HAP-1 (cell line): ENCODE measurements at regions not wholly inside any gene's neighbourhood (a gene's known extent, or its start where the extent isn't known, plus 50 kb on each side); places are given as distances from the start of the nearest gene placed in this dataset.

Experiments used
- DNase-seq, 2 experiments: peaks; one replicate each; pipeline ENCODE4 v3.0.0-alpha.2; 2016 to 2020; ENCODE audit warnings: low spot score in 2 of 2
- H3K27me3 ChIP-seq: fragments of 250-450 bp; sonication (Bioruptor Pico); 2 replicates; pipeline ENCODE4 v1.5.1; 2020; ENCODE audit warnings: low read depth, mild to moderate bottlenecking, moderate library complexity
- H3K36me3 ChIP-seq: fragments of 250-450 bp; sonication (Bioruptor Pico); replicated peaks from 2 replicates; pipeline ENCODE4 v1.5.1; 2020; ENCODE audit warnings: mild to moderate bottlenecking
- H3K4me1 ChIP-seq: fragments of 250-450 bp; sonication (Bioruptor Pico); 2 replicates; pipeline ENCODE4 v1.5.1; 2020; ENCODE audit warnings: mild to moderate bottlenecking
- H3K4me3 ChIP-seq: fragments of 250-450 bp; sonication (Bioruptor Pico); 2 replicates; pipeline ENCODE4 v1.5.1; 2020; ENCODE audit warnings: mild to moderate bottlenecking, moderate library complexity
- H3K9me3 ChIP-seq: fragments of 250-450 bp; sonication (Bioruptor Pico); 2 replicates; pipeline ENCODE4 v1.5.1; 2020; ENCODE audit warnings: mild to moderate bottlenecking, moderate library complexity
- in situ Hi-C: fragments of 300-500 bp; cut with MboI; formaldehyde crosslinking; loops from 3 replicates; pipeline ENCODE4 v1.14.3; 2020; ENCODE audit warnings: low sequenced_read_pairs, inconsistent platforms, mixed read lengths

- in situ Hi-C loops, result no loop called here
- no peaks in the 10 kb centered on the region for H3K27me3 ChIP-seq
- H3K9me3 ChIP-seq, result no peaks in the 10 kb centered on the region
- no peak overlapping the region for H3K4me3 ChIP-seq
- DNase-seq, result no peak
- H3K36me3 ChIP-seq, result no peaks in the 10 kb centered on the region
- no peaks in the 10 kb centered on the region for H3K4me1 ChIP-seq
Measured at GRCh38 chr6:120736740-120737139, 597.5 kb downstream of the TBC1D32 start.

GRCh38 chr6:120735641-120736040, 598.6 kb downstream of the TBC1D32 start:
- Histone ChIP-seq H3K4me1 (no peaks in the 10 kb centered on the region), H3K36me3 (no peaks in the 10 kb centered on the region), H3K27me3 (no peaks in the 10 kb centered on the region), H3K9me3 (no peaks in the 10 kb centered on the region), H3K4me3 (no peak overlapping the region)
- no peak for DNase-seq
- in situ Hi-C loops, result no loop called here

- in situ Hi-C loops, result no loop called here
- H3K27me3 ChIP-seq, result no peaks in the 10 kb centered on the region
- no peaks in the 10 kb centered on the region for H3K36me3 ChIP-seq
- no peak overlapping the region for H3K4me3 ChIP-seq
- H3K4me1 ChIP-seq, result no peaks in the 10 kb centered on the region
- no peaks in the 10 kb centered on the region for H3K9me3 ChIP-seq
- DNase-seq, result no peak
Measured at GRCh38 chr6:120711255-120711654, 623.0 kb downstream of the TBC1D32 start.

GRCh38 chr6:120700001-120700400, 634.3 kb downstream of the TBC1D32 start:
- DNase-seq, result no peak
- in situ Hi-C loops, result no loop called here
- Histone ChIP-seq H3K4me1 (no peaks in the 10 kb centered on the region), H3K36me3 (no peaks in the 10 kb centered on the region), H3K9me3 (no peaks in the 10 kb centered on the region), H3K4me3 (no peak overlapping the region), H3K27me3 (no peaks in the 10 kb centered on the region)

- H3K36me3 ChIP-seq, result no peaks in the 10 kb centered on the region
- H3K4me1 ChIP-seq, result no peaks in the 10 kb centered on the region
- in situ Hi-C loops, result no loop called here
- DNase-seq, result no peak
- no peaks in the 10 kb centered on the region for H3K27me3 ChIP-seq
- H3K4me3 ChIP-seq, result no peak overlapping the region
- H3K9me3 ChIP-seq, result no peaks in the 10 kb centered on the region
Measured at GRCh38 chr6:120686492-120686891, 647.8 kb downstream of the TBC1D32 start.

- no peaks in the 10 kb centered on the region for H3K4me1 ChIP-seq
- DNase-seq, result no peak
- H3K36me3 ChIP-seq, result no peaks in the 10 kb centered on the region
- H3K27me3 ChIP-seq, result no peaks in the 10 kb centered on the region
- no peaks in the 10 kb centered on the region for H3K9me3 ChIP-seq
- in situ Hi-C loops, result no loop called here
- H3K4me3 ChIP-seq, result no peak overlapping the region
Measured at GRCh38 chr6:120682145-120682544, 652.1 kb downstream of the TBC1D32 start.

- Histone ChIP-seq H3K4me3 (no peak overlapping the region), H3K27me3 (no peaks in the 10 kb centered on the region), H3K9me3 (no peaks in the 10 kb centered on the region), H3K4me1 (no peaks in the 10 kb centered on the region), H3K36me3 (no peaks in the 10 kb centered on the region)
- in situ Hi-C loops, result no loop called here
- DNase-seq, result no peak
Measured at GRCh38 chr6:120681204-120681603, 653.1 kb downstream of the TBC1D32 start.

GRCh38 chr6:120675886-120676285, 658.4 kb downstream of the TBC1D32 start:
- in situ Hi-C loops, result no loop called here
- no peaks in the 10 kb centered on the region for H3K27me3 ChIP-seq
- H3K36me3 ChIP-seq, result no peaks in the 10 kb centered on the region
- H3K9me3 ChIP-seq, result no peaks in the 10 kb centered on the region
- H3K4me1 ChIP-seq, result no peaks in the 10 kb centered on the region
- no peak for DNase-seq
- H3K4me3 ChIP-seq, result no peak overlapping the region

- H3K27me3 ChIP-seq, result no peaks in the 10 kb centered on the region
- H3K4me1 ChIP-seq, result no peaks in the 10 kb centered on the region
- H3K9me3 ChIP-seq, result no peaks in the 10 kb centered on the region
- in situ Hi-C loops, result no loop called here
- H3K36me3 ChIP-seq, result no peaks in the 10 kb centered on the region
- no peak overlapping the region for H3K4me3 ChIP-seq
- DNase-seq, result no peak
Measured at GRCh38 chr6:120671519-120671918, 662.8 kb downstream of the TBC1D32 start.

GRCh38 chr6:120652506-120652905, 681.8 kb downstream of the TBC1D32 start:
- no peaks in the 10 kb centered on the region for H3K36me3 ChIP-seq
- no peaks in the 10 kb centered on the region for H3K9me3 ChIP-seq
- in situ Hi-C loops, result no loop called here
- DNase-seq, result no peak
- no peaks in the 10 kb centered on the region for H3K27me3 ChIP-seq
- no peaks in the 10 kb centered on the region for H3K4me1 ChIP-seq
- no peak overlapping the region for H3K4me3 ChIP-seq

- H3K9me3 ChIP-seq, result no peaks in the 10 kb centered on the region
- no peaks in the 10 kb centered on the region for H3K27me3 ChIP-seq
- in situ Hi-C loops, result no loop called here
- H3K4me3 ChIP-seq, result no peak overlapping the region
- no peaks in the 10 kb centered on the region for H3K4me1 ChIP-seq
- DNase-seq, result no peak
- H3K36me3 ChIP-seq, result no peaks in the 10 kb centered on the region
Measured at GRCh38 chr6:120648713-120649112, 685.6 kb downstream of the TBC1D32 start.

- H3K4me1 ChIP-seq, result no peaks in the 10 kb centered on the region
- no peaks in the 10 kb centered on the region for H3K27me3 ChIP-seq
- H3K9me3 ChIP-seq, result no peaks in the 10 kb centered on the region
- no peak for DNase-seq
- no peak overlapping the region for H3K4me3 ChIP-seq
- in situ Hi-C loops, result no loop called here
- no peaks in the 10 kb centered on the region for H3K36me3 ChIP-seq
Measured at GRCh38 chr6:120646101-120646500, 688.2 kb downstream of the TBC1D32 start.

GRCh38 chr6:120632975-120633374, 701.3 kb downstream of the TBC1D32 start:
- no peak for DNase-seq
- Histone ChIP-seq H3K36me3 (no peaks in the 10 kb centered on the region), H3K4me1 (no peaks in the 10 kb centered on the region), H3K27me3 (no peaks in the 10 kb centered on the region), H3K9me3 (no peaks in the 10 kb centered on the region), H3K4me3 (no peak overlapping the region)
- in situ Hi-C loops, result no loop called here

- H3K36me3 ChIP-seq, result no peaks in the 10 kb centered on the region
- no peaks in the 10 kb centered on the region for H3K4me1 ChIP-seq
- DNase-seq, result no peak
- in situ Hi-C loops, result no loop called here
- H3K27me3 ChIP-seq, result no peaks in the 10 kb centered on the region
- H3K9me3 ChIP-seq, result no peaks in the 10 kb centered on the region
- no peak overlapping the region for H3K4me3 ChIP-seq
Measured at GRCh38 chr6:120627612-120628011, 706.7 kb downstream of the TBC1D32 start.

GRCh38 chr6:120622127-120622631, 712.1 kb downstream of the TBC1D32 start:
- Histone ChIP-seq H3K36me3 (no peaks in the 10 kb centered on the region), H3K4me3 (no peak overlapping the region), H3K27me3 (no peaks in the 10 kb centered on the region), H3K4me1 (no peaks in the 10 kb centered on the region), H3K9me3 (no peaks in the 10 kb centered on the region)
- no peak for DNase-seq
- in situ Hi-C loops, result no loop called here
